GM13976 (cell line): ENCODE measurements at regions not wholly inside any gene's neighbourhood (a gene's known extent, or its start where the extent isn't known, plus 50 kb on each side); places are given as distances from the start of the nearest gene placed in this dataset.
A peak's percentile ranks its signal among the peaks of the same experiment; 100 is the strongest.

ENCODE experiments used
- DNase-seq: peaks from one replicate; pipeline ENCODE4 v3.0.0; 2012; ENCODE audit warnings: low spot score
- in situ Hi-C: fragments of 300-500 bp; cut with MboI; formaldehyde crosslinking; loops from one replicate; pipeline ENCODE4 v1.12.0; 2022; ENCODE audit warnings: low sequenced_read_pairs, mixed read lengths, inconsistent platforms; ENCODE audit not compliant: unreplicated experiment
- TF ChIP-seq, protein P1 (sequence below): IDR thresholded peaks from 2 replicates; pipeline ENCODE4 v1.5.1; 2012; ENCODE audit warnings: borderline replicate concordance, mild to moderate bottlenecking; ENCODE audit not compliant: insufficient read depth; ENCODE audit errors: extremely low read depth, missing control alignments, control extremely low read depth

- TF ChIP-seq, protein P1, sequence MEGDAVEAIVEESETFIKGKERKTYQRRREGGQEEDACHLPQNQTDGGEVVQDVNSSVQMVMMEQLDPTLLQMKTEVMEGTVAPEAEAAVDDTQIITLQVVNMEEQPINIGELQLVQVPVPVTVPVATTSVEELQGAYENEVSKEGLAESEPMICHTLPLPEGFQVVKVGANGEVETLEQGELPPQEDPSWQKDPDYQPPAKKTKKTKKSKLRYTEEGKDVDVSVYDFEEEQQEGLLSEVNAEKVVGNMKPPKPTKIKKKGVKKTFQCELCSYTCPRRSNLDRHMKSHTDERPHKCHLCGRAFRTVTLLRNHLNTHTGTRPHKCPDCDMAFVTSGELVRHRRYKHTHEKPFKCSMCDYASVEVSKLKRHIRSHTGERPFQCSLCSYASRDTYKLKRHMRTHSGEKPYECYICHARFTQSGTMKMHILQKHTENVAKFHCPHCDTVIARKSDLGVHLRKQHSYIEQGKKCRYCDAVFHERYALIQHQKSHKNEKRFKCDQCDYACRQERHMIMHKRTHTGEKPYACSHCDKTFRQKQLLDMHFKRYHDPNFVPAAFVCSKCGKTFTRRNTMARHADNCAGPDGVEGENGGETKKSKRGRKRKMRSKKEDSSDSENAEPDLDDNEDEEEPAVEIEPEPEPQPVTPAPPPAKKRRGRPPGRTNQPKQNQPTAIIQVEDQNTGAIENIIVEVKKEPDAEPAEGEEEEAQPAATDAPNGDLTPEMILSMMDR: no peak
- in situ Hi-C loops: no loop called here
- no peak for DNase-seq
These were observed 54.3 kb upstream of the CREB3L1 start for GRCh38 chr11:46223252-46223513.

DNA sequence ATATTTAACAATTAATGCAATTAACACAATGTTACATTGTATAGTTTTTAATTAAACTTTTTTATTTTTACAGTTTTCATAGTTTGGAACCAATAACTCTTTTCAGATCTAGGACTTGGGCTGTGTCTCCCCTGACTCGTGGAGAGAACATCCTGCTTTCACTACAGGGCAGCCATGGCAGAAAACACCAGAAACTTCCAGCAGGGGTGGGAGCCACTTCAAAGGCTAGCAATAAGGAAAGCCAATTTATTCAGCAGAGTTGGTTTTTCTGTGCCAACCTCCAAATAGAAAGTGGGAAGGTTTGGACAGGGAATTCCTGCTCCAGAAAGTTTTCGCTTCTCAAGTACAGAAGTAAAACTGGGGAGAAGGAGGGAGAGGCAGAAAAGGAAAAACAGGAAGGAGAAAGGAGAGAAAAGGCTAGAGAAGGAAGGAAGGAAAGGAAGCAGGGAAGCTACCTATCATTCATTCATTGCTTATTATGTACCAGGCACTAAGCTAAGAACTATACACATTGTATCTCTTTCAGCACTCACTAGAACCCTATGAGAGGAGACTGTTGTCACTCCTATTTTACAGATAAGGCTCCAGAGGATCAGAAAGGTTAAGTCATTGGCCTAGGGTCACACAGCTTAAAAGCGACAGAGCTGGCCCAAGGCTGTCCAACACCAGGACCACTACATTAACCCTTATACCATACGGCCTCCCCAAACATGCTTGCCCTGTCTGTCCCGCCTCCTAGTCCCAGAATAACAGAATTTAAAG lies 54.8 kb upstream of the CREB3L1 start:
- no peak for DNase-seq
- in situ Hi-C loops: no loop called here
- TF ChIP-seq, protein P1: no peak

DNA sequence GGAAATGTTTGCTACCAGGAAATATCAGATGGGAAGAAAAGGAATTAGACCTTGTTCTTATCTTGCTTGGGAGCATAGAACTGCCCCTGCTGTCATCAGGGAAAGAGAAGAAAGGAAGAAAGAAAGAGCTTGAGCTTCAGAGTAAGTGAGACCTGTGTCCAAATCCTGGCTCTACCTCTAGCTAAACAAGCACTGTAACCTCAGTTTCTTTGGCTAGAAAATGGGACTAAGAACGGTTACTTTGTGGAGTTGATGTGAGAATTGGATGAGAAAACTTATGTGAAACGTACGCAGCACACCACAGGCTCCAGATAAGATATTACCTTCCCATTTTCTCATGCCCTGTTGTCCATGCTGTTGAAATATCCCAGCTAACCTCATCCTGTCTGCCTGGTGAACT lies 57.1 kb upstream of the CREB3L1 start:
- TF ChIP-seq, protein P1: no peak
- DNase-seq: no peak
- in situ Hi-C loops: no loop called here

GRCh38 chr11:46216765-46217089 lies 60.7 kb upstream of the CREB3L1 start:
- TF ChIP-seq, protein P1: no peak
- in situ Hi-C loops: no loop called here
- DNase-seq: no peak

DNA sequence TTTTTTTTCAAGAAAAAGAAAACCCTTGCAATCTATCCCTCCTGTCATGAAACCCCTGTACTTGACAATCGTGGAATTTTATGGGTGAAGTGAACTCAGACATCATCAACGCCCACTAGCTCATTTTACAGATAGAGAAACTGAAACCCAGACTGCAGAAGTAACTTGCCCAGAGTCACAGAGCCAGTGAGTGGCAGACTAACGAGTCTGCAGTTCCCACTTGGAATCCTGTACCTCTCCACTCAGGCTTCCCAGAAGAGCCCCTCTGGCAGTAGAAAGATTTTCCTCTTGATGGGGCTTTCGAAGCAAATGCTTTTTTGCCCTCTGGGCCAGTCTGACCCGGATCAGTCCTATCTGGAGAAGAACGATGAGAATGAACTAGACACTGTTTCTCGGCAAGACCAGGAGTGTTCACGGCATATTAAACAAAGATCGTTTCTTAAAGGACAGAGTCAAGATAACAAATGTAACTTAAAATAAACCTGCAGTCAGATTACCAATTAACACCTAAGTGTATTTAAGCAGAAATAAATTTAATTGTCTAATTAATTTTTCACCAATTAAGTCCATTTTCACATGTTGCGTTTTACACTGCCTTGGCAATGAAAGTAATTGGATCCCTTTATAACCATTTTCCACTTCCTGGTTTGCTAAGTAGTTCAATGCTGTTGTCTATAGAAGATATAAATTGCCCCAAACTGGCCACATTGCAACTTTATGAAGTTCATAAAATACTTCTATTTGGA lies 61.3 kb upstream of the CREB3L1 start:
- TF ChIP-seq, protein P1: no peak
- in situ Hi-C loops: no loop called here
- DNase-seq: peak; percentile 44

- in situ Hi-C loops: no loop called here
- DNase-seq: no peak
- TF ChIP-seq, protein P1: no peak
These were observed 62.1 kb upstream of the CREB3L1 start for GRCh38 chr11:46215208-46215931.
